GM21381 (cell line): ENCODE measurements at regions not wholly inside any gene's neighbourhood (a gene's known extent, or its start where the extent isn't known, plus 50 kb on each side); places are given as distances from the start of the nearest gene placed in this dataset.

Experiments used
- ATAC-seq: cut with Tn5 transposase; IDR thresholded peaks from one replicate; pipeline ENCODE4 v1.9.1; 2021; ENCODE audit warnings: mild to moderate bottlenecking, moderate library complexity; ENCODE audit not compliant: unreplicated experiment

GRCh38 chr2:235383272-235383843 is 110.5 kb upstream of the AGAP1 start:
- ATAC-seq, result no peak

DNA sequence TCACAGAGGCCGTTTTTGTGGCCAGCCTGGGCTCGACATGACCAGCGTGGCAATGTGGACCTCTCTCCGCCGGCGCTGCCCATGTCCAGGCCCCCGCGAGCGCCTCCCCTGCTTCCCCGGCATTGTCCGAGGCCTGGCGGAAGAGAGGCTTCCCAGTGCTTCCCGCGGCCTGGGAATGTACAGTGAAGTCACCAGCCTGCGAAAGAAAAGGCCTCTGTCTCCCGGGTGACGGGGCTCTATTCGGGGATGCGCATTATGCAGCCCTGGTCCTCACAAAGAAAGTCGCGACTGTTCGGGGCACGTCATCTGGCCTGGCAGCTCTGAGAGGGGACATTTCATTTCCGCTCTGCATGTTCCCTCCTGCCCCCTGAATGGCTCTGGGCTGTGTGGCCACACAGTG is 109.2 kb upstream of the AGAP1 start:
- ATAC-seq, result no peak

- ATAC-seq, result no peak
Observed at GRCh38 chr2:235389626-235390025, 104.2 kb upstream of the AGAP1 start.

GRCh38 chr2:235390108-235390815 is 103.6 kb upstream of the AGAP1 start:
- ATAC-seq, result peak; percentile 89

DNA sequence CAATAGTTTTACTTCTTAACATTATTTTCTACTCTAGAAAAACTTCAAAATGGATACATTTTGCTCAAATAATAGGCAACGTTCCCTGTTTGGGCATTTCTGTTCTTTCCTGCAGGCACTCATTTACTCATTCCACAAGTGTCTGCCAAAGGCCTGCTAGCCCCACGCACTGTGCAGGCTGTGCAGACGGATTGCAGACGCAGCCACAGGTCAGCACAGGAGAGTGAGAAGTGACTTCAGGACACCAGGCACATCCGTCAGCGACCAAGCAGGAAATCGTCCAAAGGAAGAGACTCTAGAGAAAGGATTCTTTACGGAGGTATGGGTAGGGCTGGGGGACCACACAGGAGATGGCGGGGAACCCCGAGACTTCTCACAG is 103.0 kb upstream of the AGAP1 start:
- no peak for ATAC-seq

DNA sequence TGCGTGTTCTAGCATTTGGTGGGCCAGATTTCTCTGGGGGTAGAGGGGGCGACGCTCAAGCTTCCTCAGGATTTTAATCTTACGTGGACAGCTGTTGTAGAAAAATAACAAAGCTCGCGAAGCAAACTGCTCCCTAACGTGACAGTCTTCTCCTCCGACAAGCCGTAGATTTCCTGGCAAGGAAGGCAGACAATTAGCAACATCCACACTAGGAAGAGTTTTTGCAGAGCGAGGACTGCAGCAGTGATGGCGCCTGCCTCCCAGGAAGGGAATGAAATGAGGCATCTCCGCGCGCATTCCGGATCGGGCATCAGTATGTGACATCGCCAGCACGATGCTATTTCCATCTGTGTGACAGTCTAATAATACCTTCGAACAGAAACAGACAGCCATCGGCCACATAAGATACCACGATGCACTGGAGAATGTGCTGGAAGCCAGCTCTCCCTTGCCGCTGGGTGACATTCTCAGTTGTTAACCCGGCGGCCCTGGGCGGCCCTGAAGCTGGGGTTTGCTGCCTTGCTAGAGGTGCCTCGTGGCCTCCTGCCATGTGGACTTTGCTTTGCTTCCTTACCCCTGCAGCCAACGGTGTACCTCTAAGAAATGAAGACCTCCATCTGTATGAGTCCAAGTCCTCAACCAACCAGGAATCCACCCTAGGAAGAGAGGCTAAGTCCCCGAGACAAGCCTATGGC is 101.8 kb upstream of the AGAP1 start:
- no peak for ATAC-seq

- ATAC-seq, result no peak
Observed at GRCh38 chr2:235394278-235394828, 99.5 kb upstream of the AGAP1 start.

DNA sequence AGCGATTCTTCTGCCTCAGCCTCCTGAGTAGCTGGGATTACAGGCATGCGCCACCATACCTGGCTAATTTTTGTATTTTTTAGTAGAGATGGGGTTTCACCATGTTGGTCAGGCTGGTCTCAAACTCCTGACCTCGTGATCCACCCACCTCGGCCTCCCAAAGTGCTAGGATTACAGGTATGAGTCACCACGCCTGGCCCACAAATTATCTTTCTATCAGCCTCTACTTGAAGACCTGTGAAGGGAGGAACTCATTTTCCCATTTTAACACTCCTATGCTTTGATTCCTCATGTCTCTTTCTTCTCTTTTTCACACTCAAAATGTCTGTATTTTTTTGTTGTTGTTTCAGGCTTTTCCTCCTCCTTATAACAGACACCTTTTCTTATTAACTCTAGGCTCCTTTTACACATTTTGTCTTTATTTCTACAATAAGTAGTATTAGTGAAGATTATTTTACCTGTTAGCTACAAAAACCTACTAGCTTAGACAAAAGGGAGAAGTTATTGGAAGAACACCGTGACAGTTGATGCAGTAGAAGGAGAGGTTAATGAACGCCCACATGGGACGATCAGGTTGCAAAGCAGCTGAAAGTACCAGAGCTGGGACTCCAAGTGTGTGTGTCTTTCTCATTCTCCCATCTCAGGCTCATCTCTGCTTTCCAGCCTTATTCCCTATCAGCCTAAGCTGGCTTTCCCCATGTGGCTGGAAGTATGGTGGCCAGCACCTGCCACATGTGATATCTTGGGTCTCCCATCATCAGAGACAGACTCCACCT is 97.6 kb upstream of the AGAP1 start:
- no peak for ATAC-seq

GRCh38 chr2:235398321-235398720 is 95.5 kb upstream of the AGAP1 start:
- no peak for ATAC-seq

DNA sequence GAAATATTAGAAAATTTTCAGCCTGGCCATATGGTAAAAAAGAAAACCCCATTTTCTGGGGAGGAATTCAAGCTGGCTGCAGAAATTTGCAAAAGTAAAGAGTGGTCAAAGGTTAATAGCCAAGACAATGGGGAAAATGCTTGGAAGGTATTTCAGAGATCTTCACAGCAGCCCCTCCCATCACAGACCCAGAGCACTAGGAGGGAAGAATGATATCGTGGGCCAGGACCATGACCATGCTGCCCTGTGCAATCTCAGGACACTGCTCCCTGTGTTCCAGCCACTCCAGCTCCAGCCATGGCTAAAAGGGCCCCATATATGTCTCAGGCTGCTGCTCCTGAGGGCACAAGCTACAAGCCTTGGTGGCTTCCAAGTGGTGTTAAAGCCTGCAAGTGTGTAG is 93.9 kb upstream of the AGAP1 start:
- ATAC-seq, result no peak

DNA sequence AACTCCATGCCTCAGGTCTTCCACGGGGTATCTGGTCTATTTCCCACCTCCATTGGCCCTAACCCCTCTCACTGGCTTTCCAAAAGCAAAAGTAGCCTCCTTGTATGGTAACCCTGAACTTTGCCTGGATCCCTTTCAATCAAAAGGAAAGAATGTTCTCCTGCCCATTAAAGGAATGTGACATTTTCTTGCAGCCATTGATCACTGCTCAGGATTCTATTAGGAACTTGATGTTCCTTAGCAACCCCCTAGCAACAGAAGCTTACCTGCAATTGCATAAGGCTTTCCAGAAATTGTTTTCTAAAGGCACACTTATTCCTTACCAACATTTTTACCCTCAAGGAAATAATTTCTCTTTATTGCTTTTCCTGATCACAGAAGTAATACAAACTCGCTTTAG is 91.4 kb upstream of the AGAP1 start:
- ATAC-seq, result no peak

GRCh38 chr2:235405612-235406361 is 88.1 kb upstream of the AGAP1 start:
- ATAC-seq, result no peak

- ATAC-seq, result no peak
Observed at GRCh38 chr2:235406430-235406829, 87.4 kb upstream of the AGAP1 start.

DNA sequence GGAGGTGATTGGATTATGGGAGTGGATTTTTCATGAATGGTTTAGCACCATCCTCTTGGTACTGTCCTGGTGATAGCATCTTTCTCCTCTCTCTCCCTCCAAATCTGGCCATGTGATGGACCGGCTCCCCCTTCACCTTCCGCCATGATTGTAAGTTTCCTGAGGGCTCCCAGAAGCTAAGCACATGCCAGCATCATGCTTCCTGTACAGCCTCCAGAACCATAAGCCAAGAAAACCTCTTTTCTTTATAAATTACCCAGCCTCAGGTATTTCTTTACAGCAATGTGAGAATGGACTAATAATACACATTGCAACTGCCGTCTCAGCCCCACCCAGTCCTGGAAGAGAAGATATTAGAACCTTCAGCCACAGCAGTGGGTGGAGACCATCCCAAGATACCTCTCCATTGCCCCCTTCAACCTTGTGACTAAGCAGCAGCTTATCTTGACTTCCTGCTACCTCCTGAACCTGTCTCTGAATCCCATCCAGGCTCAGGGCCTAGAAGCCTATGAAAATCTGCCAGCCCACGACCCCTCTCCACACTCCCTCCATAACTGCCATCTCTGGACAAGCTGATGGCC is 81.8 kb upstream of the AGAP1 start:
- ATAC-seq, result no peak

GRCh38 chr2:235413064-235413463 is 80.8 kb upstream of the AGAP1 start:
- ATAC-seq, result no peak

GRCh38 chr2:235414422-235414821 is 79.4 kb upstream of the AGAP1 start:
- ATAC-seq, result no peak

- no peak for ATAC-seq
Observed at GRCh38 chr2:235416858-235417499, 76.9 kb upstream of the AGAP1 start.

- no peak for ATAC-seq
Observed at GRCh38 chr2:235418918-235419317, 74.9 kb upstream of the AGAP1 start.

- ATAC-seq, result no peak
Observed at GRCh38 chr2:235419996-235420395, 73.8 kb upstream of the AGAP1 start.

DNA sequence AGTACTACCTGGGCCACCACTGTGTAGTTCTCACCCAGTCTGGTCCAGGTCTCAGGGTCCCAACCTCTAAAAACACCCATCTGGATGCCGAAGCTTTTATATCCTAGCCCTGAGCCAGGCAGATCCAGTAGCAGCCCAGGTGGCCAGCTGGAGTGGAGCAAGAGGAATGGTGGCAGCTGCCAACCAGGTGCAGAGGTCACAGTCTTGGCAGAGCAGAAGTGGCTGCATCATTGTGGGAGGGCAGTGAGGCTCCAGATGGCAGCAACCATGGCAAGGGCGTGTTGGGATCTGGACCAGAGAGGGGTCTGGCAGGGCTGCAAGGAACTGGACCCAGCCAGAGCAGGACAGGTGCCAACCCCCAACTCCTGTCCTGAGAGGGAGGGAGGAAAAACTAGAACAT is 72.2 kb upstream of the AGAP1 start:
- no peak for ATAC-seq
